ENCODE measurements at regions not wholly inside any gene's neighbourhood (a gene's known extent, or its start where the extent isn't known, plus 50 kb on each side); places are given as distances from the start of the nearest gene placed in this dataset.

DNA sequence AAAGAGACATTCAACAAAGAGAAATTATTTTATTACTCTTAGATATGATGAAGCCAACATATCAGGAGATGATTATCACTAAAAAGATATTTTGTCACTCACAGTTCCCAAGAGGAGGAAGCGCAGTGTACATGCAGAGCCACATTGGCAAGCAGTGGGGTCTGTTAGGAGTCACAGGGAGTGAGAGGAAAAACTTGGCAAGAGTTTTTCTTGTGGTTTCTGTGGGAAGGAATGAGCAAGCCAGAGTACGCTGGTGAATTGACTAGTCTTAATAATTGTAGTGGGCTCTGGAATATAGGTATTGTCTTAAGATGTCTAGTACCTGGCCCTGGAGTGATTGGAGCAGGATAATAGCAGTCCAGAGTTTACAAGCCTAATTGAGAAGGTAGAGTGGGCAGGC is 1095.2 kb downstream of the GRIK2 start (continued):
- TF ChIP-seq ZNF416 (CRISPR knock-in tag; IDR thresholded peaks at IDR 0.05) (no peak), ETV6 (CRISPR knock-in tag; IDR thresholded peaks at IDR 0.05) (no peak), ELF4 (CRISPR knock-in tag; IDR thresholded peaks at IDR 0.05; ENCODE audit: low read depth) (no peak), PRRX2 (CRISPR knock-in tag; IDR thresholded peaks at IDR 0.05) (no peak), FOXK1 (CRISPR knock-in tag; IDR thresholded peaks at IDR 0.05) (no peak)

DNA sequence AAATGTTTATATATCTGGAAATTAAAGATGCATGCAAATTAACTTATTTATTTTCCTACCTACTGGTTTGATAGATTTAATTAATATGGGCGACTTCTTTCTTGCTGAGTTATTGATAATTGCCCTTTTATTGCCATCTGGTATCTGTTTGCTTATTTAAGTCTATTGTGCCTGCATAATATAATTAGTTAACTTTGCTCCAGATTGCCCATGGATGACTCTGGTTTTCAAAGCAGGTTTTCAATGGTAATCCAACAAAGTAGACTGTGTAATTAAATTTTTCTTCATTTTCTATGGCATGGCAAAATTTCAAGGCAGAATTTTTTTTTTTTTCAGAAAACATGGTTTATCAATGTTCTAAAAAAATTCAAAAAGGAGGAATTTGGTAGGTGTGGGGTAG is 1092.0 kb downstream of the GRIK2 start:
- H3K9me3 Mint-ChIP-seq = no peaks in the 10 kb centered on the region
- H3K4me3 Mint-ChIP-seq = no peak overlapping the region
- ATAC-seq (no peak), DNase-seq (ENCODE audit: low spot score) (no peak)
- H3K27me3 Mint-ChIP-seq (ENCODE audit: low read depth) = no peaks in the 10 kb centered on the region
- H3K36me3 Mint-ChIP-seq = no peaks in the 10 kb centered on the region
- H3K4me1 Mint-ChIP-seq = no peaks in the 10 kb centered on the region
- ChIA-PET POLR2A (no interaction called here), CTCF (no interaction called here)
- no peak overlapping the region for H3K27ac Mint-ChIP-seq
- no peak for TF ChIP-seq ZNF317 (CRISPR knock-in tag; IDR thresholded peaks at IDR 0.05; ENCODE audit: borderline replicate concordance, low read depth)

DNA sequence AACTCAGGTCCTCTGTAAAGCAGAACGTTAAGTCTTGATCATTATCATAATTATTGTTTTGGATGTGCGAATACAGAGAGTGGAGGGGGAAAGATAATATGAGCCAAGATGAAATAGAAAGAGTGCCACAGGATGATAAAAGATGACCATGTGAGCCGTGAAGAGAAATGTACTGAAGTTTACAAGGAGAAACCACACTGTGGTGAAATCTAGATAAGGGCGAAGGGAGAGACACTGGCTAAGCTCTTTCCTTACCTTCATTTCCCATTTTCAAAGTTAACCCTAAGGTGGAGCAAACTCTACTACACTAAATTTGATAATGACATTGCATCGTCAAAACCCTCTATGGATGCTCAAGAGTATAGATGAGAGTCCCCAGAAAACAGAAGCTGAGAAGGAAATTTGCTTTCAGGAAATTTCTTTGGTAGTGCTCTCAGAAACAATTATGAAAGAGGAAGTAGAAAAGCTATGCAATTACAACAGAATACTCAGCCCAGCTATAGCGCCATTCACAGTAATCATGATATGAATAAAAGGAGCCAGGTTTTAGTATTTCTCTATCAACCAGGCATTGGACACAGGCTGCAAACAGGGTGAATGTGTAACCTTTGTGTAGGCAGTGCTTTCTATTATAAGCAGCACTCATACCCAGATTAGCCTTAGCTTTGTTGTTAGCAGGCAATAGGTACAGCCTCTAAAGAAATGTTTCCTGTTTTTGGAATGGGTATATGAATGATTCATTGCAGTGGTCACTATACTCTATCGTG is 1080.7 kb downstream of the GRIK2 start:
- Mint-ChIP-seq H3K4me1 (no peaks in the 10 kb centered on the region), H3K27me3 (ENCODE audit: low read depth) (peaks cover 28% of the 10 kb centered on the region), H3K9me3 (no peaks in the 10 kb centered on the region), H3K36me3 (no peaks in the 10 kb centered on the region), H3K27ac (no peak overlapping the region), H3K4me3 (no peak overlapping the region)
- DNase-seq (ENCODE audit: low spot score) = no peak
- ChIA-PET POLR2A (interaction anchor here (0.5 kb wide), 1 partner anchor 40 kb away, joined by 4 read pairs; no protein-coding TSS in a partner anchor), CTCF (no interaction called here)
- no peak for TF ChIP-seq ATF3 (CRISPR knock-in tag; conservative IDR thresholded peaks at IDR 0.05)
- no peak for TF ChIP-seq E2F5 (CRISPR knock-in tag; IDR thresholded peaks at IDR 0.05)
- TF ChIP-seq FOXK1 (CRISPR knock-in tag; IDR thresholded peaks at IDR 0.05) = no peak
- TF ChIP-seq, protein P1, sequence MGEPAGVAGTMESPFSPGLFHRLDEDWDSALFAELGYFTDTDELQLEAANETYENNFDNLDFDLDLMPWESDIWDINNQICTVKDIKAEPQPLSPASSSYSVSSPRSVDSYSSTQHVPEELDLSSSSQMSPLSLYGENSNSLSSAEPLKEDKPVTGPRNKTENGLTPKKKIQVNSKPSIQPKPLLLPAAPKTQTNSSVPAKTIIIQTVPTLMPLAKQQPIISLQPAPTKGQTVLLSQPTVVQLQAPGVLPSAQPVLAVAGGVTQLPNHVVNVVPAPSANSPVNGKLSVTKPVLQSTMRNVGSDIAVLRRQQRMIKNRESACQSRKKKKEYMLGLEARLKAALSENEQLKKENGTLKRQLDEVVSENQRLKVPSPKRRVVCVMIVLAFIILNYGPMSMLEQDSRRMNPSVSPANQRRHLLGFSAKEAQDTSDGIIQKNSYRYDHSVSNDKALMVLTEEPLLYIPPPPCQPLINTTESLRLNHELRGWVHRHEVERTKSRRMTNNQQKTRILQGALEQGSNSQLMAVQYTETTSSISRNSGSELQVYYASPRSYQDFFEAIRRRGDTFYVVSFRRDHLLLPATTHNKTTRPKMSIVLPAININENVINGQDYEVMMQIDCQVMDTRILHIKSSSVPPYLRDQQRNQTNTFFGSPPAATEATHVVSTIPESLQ (CRISPR knock-in tag; IDR thresholded peaks at IDR 0.05) = no peak
- TF ChIP-seq, protein P2, sequence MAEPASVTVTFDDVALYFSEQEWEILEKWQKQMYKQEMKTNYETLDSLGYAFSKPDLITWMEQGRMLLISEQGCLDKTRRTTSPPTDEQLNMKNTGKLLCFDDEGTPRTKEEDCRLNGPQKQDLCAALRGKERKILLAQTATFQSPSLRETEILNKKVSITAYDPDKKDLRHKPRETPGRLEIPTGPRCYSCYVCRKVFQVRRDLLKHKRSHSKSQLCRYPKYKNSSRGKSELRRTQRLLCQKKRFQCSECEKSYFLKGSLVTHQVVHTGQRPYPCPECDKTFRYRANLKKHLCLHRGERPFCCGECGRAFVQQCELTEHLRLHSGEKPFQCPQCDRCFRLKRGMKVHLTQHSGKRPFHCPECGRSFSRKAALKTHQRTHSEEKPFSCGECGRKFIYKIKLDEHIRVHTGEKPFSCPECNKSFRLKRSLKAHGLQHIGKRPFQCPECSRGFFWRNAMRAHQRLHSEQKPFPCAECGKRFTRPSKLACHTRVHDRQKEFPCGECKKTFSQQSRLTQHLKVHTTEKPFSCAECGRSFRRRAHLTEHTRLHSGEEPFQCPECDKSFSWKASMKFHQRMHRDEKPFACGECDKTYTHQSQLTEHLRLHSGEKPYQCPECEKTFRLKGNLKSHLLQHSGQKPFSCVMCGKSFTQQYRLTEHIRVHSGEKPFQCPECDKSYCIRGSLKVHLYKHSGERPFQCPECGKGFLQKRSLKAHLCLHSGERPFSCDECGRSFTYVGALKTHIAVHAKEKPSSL (CRISPR knock-in tag; conservative IDR thresholded peaks at IDR 0.05) = no peak
- TF ChIP-seq, protein P3, sequence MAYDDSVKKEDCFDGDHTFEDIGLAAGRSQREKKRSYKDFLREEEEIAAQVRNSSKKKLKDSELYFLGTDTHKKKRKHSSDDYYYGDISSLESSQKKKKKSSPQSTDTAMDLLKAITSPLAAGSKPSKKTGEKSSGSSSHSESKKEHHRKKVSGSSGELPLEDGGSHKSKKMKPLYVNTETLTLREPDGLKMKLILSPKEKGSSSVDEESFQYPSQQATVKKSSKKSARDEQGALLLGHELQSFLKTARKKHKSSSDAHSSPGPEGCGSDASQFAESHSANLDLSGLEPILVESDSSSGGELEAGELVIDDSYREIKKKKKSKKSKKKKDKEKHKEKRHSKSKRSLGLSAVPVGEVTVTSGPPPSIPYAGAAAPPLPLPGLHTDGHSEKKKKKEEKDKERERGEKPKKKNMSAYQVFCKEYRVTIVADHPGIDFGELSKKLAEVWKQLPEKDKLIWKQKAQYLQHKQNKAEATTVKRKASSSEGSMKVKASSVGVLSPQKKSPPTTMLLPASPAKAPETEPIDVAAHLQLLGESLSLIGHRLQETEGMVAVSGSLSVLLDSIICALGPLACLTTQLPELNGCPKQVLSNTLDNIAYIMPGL (CRISPR knock-in tag; IDR thresholded peaks at IDR 0.05) = no peak
- ATAC-seq = no peak

DNA sequence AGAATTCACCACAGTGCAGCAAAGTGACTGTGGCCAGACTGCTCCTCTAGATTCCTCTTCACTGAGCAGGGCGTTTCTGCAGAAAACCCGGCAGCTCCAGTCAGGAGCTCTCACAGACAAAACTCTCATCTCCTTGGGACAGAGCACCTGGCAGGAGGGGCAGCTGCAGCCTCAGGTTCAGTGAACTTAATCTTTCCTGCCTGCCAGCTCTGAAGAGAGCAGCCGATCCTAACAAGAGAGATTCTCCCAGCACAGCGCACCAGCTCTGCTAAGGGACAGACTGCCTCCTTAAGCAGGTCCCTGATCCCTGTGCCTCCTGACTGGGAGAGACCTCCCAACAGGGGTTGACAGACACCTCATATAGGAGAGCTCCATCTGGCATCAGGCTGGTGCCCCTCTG is 1065.5 kb downstream of the GRIK2 start:
- POLR2A ChIA-PET = no interaction called here
- TF ChIP-seq IRF2 (CRISPR knock-in tag; IDR thresholded peaks at IDR 0.05; ENCODE audit: borderline replicate concordance, low read depth) (no peak), RORB (CRISPR knock-in tag; IDR thresholded peaks at IDR 0.05) (no peak), ZNF232 (CRISPR knock-in tag; IDR thresholded peaks at IDR 0.05) (no peak), ZNF219 (CRISPR knock-in tag; IDR thresholded peaks at IDR 0.05; ENCODE audit: borderline replicate concordance) (no peak), NFE2L1 (CRISPR knock-in tag; IDR thresholded peaks at IDR 0.05) (no peak), IRF1 (CRISPR knock-in tag; IDR thresholded peaks at IDR 0.05) (no peak), JUN (CRISPR knock-in tag; IDR thresholded peaks at IDR 0.05) (no peak), SMAD3 (CRISPR knock-in tag; IDR thresholded peaks at IDR 0.05; ENCODE audit: borderline replicate concordance) (no peak), HMGA2 (CRISPR knock-in tag; IDR thresholded peaks at IDR 0.05) (no peak), ATF1 (CRISPR knock-in tag; IDR thresholded peaks at IDR 0.05) (no peak)
- TF ChIP-seq, protein P1 (CRISPR knock-in tag; IDR thresholded peaks at IDR 0.05) = no peak

More for the DNA sequence above, 1065.5 kb downstream of the GRIK2 start:
- Mint-ChIP-seq H3K4me3 (no peak overlapping the region), H3K9me3 (no peaks in the 10 kb centered on the region), H3K36me3 (no peaks in the 10 kb centered on the region), H3K27ac (no peak overlapping the region), H3K27me3 (ENCODE audit: low read depth) (peaks cover 74% of the 10 kb centered on the region), H3K4me1 (no peaks in the 10 kb centered on the region)
- ATAC-seq (no peak), DNase-seq (ENCODE audit: low spot score) (peak; percentile 5)
- CTCF ChIA-PET = no interaction called here

Measured in WTC11 (cell line).